ENCODE measurements at regions not wholly inside any gene's neighbourhood (a gene's known extent, or its start where the extent isn't known, plus 50 kb on each side); places are given as distances from the start of the nearest gene placed in this dataset.
"Not testable (repeated sequence)": the region's sequence is repeated elsewhere in the genome, so short reads cannot be mapped to it uniquely, and the experiment has no call there.

GRCh38 chr2:107747199-107747963 lies 79.3 kb upstream of the RGPD4 start:
- POLR2A ChIA-PET; H3K4me1 ChIP-seq (ENCODE audit: control insufficient read depth in 2 of 2, insufficient read depth in 2 of 2, low read length in 2 of 2); H2AFZ ChIP-seq (ENCODE audit: insufficient read depth, low read depth, low read length, poor library complexity, severe bottlenecking); ATAC-seq (ENCODE audit: low read depth); intact Hi-C loops (cut with micrococcal nuclease); H3K27ac ChIP-seq (ENCODE audit: low read length in 2 of 2); H3K27ac Mint-ChIP-seq; H3K4me1 Mint-ChIP-seq; H3K27me3 ChIP-seq (replicated peaks in 1 of 4; ENCODE audit: control extremely low read depth in 1 of 4, control insufficient read depth in 3 of 4, insufficient read depth in 4 of 4, low read length in 3 of 4); H3K27me3 Mint-ChIP-seq; H3K79me2 ChIP-seq (ENCODE audit: control insufficient read depth, insufficient read depth, low read length); H3K9ac ChIP-seq (ENCODE audit: low read length); H3K4me2 ChIP-seq (replicated peaks; ENCODE audit: low read depth, low read length, poor library complexity, severe bottlenecking); CTCF ChIA-PET; DNase-seq; H3K36me3 ChIP-seq (replicated peaks in 1 of 2; ENCODE audit: control extremely low read depth in 1 of 2, control insufficient read depth in 1 of 2, extremely low read depth in 1 of 2, insufficient read depth in 2 of 2, low read length in 1 of 2); H3K9me3 ChIP-seq (ENCODE audit: control extremely low read depth in 1 of 3, control insufficient read depth in 2 of 3, insufficient read depth in 1 of 3, low read length in 2 of 3); H4K20me1 ChIP-seq (ENCODE audit: control insufficient read depth, insufficient read depth, low read length, poor library complexity, severe bottlenecking); H3K9me3 Mint-ChIP-seq (ENCODE audit: insufficient read depth); H3K4me3 Mint-ChIP-seq; H3K4me3 ChIP-seq (ENCODE audit: control extremely low read depth in 1 of 5, extremely low read depth in 1 of 5, insufficient read depth in 1 of 5, low read depth in 2 of 5, low read length in 4 of 5): not testable (repeated sequence)
- 98% methylated on average over 38 of the region's 51 CpGs for WGBS (ENCODE audit: insufficient coverage)

- no peak overlapping the region for H2AFZ ChIP-seq (ENCODE audit: insufficient read depth, low read depth, low read length, poor library complexity, severe bottlenecking)
- WGBS (ENCODE audit: insufficient coverage), result over 99% methylated on average over 12 of the region's 15 CpGs
- no peak overlapping the region for H3K27ac Mint-ChIP-seq
- no peak overlapping the region for H3K27ac ChIP-seq (ENCODE audit: low read length in 2 of 2)
- no peaks in the 10 kb centered on the region for H3K79me2 ChIP-seq (ENCODE audit: control insufficient read depth, insufficient read depth, low read length)
- H3K4me2 ChIP-seq (replicated peaks; ENCODE audit: low read depth, low read length, poor library complexity, severe bottlenecking), result no peak overlapping the region
- DNase-seq, result no peak
- CTCF ChIA-PET, result no interaction called here
- H3K9me3 ChIP-seq (ENCODE audit: control extremely low read depth in 1 of 3, control insufficient read depth in 2 of 3, insufficient read depth in 1 of 3, low read length in 2 of 3), result no peaks in the 10 kb centered on the region
- H3K9ac ChIP-seq (ENCODE audit: low read length), result no peak overlapping the region
- intact Hi-C loops (cut with micrococcal nuclease), result no loop called here
- no peaks in the 10 kb centered on the region for H4K20me1 ChIP-seq (ENCODE audit: control insufficient read depth, insufficient read depth, low read length, poor library complexity, severe bottlenecking)
- H3K9me3 Mint-ChIP-seq (ENCODE audit: insufficient read depth), result peaks cover 7% of the 10 kb centered on the region
- POLR2A ChIA-PET, result no interaction called here
- no peak overlapping the region for H3K4me3 Mint-ChIP-seq
- no peaks in the 10 kb centered on the region for H3K27me3 Mint-ChIP-seq
- H3K4me1 Mint-ChIP-seq, result no peaks in the 10 kb centered on the region
- no peak for ATAC-seq (ENCODE audit: low read depth)
- H3K4me3 ChIP-seq (ENCODE audit: control extremely low read depth in 1 of 5, extremely low read depth in 1 of 5, insufficient read depth in 1 of 5, low read depth in 2 of 5, low read length in 4 of 5), result no peak overlapping the region
- no peaks in the 10 kb centered on the region for H3K36me3 ChIP-seq (replicated peaks in 1 of 2; ENCODE audit: control extremely low read depth in 1 of 2, control insufficient read depth in 1 of 2, extremely low read depth in 1 of 2, insufficient read depth in 2 of 2, low read length in 1 of 2)
- no peak for TF ChIP-seq CTCF (IDR thresholded peaks at IDR 0.05)
- TF ChIP-seq EZH2 (IDR thresholded peaks at IDR 0.05; ENCODE audit: borderline replicate concordance, insufficient read depth, low read depth, low read length, poor library complexity, severe bottlenecking), result no peak
- no peaks in the 10 kb centered on the region for H3K4me1 ChIP-seq (ENCODE audit: control insufficient read depth in 2 of 2, insufficient read depth in 2 of 2, low read length in 2 of 2)
- H3K27me3 ChIP-seq (replicated peaks in 1 of 4; ENCODE audit: control extremely low read depth in 1 of 4, control insufficient read depth in 3 of 4, insufficient read depth in 4 of 4, low read length in 3 of 4), result no peaks in the 10 kb centered on the region
Measured at GRCh38 chr2:107747964-107748583, 78.6 kb upstream of the RGPD4 start.

Measured in B cell (primary cell).